GM12892 (cell line): ENCODE measurements at regions not wholly inside any gene's neighbourhood (a gene's known extent, or its start where the extent isn't known, plus 50 kb on each side); places are given as distances from the start of the nearest gene placed in this dataset.

ENCODE experiments used
- DNase-seq: peaks from one replicate; pipeline ENCODE4 v3.0.0; 2011; ENCODE audit not compliant: insufficient read length
- FAIRE-seq: peaks from 2 replicates; lab custom pipeline; 2011; peaks lifted over from hg19 to GRCh38; lab: Jason Lieb, UNC
- POLR2A ChIP-seq: IDR thresholded peaks from 2 replicates; pipeline ENCODE4 v1.6.1; 2011; ENCODE audit warnings: low read depth, low read length, control low read depth
- POLR2AphosphoS5 ChIP-seq: IDR thresholded peaks from 2 replicates; pipeline ENCODE4 v1.6.1; 2011; ENCODE audit warnings: low read depth, low read length, control low read depth
- TAF1 ChIP-seq: IDR thresholded peaks from 2 replicates; pipeline ENCODE4 v1.6.1; 2011; ENCODE audit warnings: low read depth, mild to moderate bottlenecking, control low read depth, low read length, borderline replicate concordance

GRCh38 chr2:40827392-40827791 lies 375.5 kb upstream of the SLC8A1 start:
- DNase-seq (no peak), FAIRE-seq (no peak)
- TF ChIP-seq POLR2A (no peak), POLR2AphosphoS5 (no peak), TAF1 (no peak)

DNA sequence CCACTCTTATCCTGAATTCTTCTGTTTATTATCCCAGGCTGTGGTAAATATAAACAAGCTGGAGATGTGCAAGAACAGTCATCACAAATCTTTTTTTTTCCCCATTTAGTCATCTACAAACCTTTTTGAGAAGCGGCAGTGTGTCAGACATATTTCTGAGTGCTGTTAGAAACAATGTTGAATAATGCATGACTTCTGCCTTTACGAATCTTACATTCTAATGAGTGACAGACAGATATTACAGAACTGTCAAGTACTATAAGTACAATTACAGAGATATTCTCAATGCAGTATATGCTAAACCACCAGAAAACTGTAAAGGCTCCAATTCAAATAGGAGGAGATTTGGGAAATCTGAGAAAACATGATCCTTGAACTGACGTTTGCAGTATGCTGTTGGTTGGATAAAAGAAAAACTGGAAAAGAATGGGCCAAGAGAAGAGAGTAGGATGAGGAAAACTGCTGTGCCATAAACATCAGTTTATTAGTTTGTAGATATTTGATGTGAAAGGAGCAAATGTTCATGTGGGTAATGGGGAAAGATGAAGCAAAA lies 379.5 kb upstream of the SLC8A1 start:
- FAIRE-seq (no peak), DNase-seq (no peak)
- TF ChIP-seq POLR2A (no peak), POLR2AphosphoS5 (no peak), TAF1 (no peak)

GRCh38 chr2:40841856-40842255 lies 390.0 kb upstream of the SLC8A1 start:
- FAIRE-seq (no peak), DNase-seq (no peak)
- TF ChIP-seq TAF1 (no peak), POLR2A (no peak), POLR2AphosphoS5 (no peak)

- FAIRE-seq (no peak), DNase-seq (no peak)
- TF ChIP-seq TAF1: no peak
Observed at GRCh38 chr2:40844353-40845277, 392.7 kb upstream of the SLC8A1 start.

DNA sequence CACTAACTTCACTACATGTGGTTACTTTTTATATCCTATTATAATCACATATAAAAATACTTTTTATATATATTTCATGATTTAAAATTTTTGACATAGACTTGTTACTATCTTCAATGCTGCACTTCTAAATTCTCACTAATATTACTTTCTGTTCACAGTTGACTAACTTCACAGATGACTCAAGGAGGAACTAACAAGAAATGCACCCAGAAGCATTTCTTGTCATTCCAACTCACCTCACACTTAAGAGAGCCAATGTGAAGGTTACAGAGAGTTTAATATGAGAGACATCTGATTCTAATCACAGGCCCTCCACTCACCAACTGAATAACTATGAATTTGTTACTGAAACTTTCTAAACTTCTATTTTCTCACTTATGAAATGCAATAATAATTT lies 399.8 kb upstream of the SLC8A1 start:
- DNase-seq: no peak
- no peak for FAIRE-seq
- TF ChIP-seq POLR2AphosphoS5 (no peak), POLR2A (no peak), TAF1 (no peak)

GRCh38 chr2:40859617-40860016 lies 407.7 kb upstream of the SLC8A1 start:
- DNase-seq (no peak), FAIRE-seq (no peak)
- no peak for TF ChIP-seq TAF1
- no peak for TF ChIP-seq POLR2A
- TF ChIP-seq POLR2AphosphoS5: no peak

DNA sequence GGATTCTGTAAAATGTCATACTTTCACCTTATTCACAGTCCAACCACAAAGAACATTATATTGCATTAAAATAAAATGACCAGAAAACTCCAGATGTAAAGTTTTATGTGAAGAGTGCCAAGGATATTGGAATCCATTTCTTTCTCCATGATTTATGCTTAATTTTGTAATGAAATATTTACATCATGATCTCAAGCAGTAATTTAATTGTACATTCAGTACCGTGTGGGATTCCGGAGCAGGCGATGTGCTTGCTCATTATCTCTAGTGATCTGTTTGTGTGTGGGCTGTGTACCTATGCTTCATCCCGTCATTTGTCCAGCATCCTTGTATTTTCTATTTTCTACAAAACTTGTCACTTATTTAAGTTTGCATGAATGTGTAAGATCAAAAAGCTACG lies 415.9 kb upstream of the SLC8A1 start:
- DNase-seq (no peak), FAIRE-seq (no peak)
- TF ChIP-seq TAF1 (no peak), POLR2A (no peak), POLR2AphosphoS5 (no peak)

DNA sequence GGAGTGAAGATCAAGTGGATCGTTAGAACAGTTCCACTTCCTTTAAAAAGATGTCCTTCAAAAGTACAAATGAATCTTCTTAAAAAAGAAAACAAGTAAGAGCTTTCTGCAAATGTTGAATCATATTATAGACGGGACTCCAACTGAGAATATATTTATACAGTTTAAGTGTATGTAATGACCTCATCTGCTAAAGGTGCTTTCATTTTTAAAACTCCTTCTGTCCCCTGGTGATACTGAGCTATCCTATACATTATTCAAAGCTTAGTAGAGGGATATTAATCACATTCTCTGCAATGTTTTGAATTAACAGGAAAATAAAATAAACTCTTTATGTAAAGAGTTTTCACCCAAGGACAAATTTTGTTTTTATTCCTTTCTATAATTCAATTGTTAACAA lies 420.7 kb upstream of the SLC8A1 start:
- TF ChIP-seq POLR2AphosphoS5: no peak
- TF ChIP-seq POLR2A: no peak
- no peak for TF ChIP-seq TAF1
- no peak for DNase-seq
- no peak for FAIRE-seq

GRCh38 chr2:40874380-40874779 lies 422.5 kb upstream of the SLC8A1 start:
- DNase-seq: no peak
- no peak for TF ChIP-seq POLR2AphosphoS5
- TF ChIP-seq POLR2A: no peak
- no peak for TF ChIP-seq TAF1
- FAIRE-seq: no peak

DNA sequence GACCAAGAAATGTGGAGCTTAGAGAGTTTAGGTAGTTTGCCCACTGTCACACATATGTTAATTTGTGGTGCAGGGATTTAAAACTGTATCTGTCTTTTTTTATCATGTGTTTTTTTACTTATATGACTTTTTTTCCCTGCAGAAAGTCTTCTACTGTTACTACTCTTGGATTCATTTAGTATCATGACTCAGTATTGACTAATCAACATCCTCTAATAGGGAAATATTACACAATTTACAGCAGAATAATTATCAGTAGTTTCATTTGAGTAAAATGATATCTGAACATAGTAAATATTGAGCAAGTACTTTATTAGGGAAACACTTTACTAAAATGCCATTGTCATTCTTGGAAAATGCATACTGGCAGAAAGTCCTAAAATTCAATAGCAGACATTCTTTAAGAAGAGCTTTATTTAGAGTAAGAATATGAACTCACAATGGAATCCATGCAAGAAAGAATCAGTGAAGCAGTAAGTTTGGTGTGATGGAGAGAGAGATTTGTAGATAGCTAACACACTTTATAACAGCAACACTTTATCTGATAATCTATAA lies 425.9 kb upstream of the SLC8A1 start:
- FAIRE-seq (no peak), DNase-seq (no peak)
- no peak for TF ChIP-seq TAF1

DNA sequence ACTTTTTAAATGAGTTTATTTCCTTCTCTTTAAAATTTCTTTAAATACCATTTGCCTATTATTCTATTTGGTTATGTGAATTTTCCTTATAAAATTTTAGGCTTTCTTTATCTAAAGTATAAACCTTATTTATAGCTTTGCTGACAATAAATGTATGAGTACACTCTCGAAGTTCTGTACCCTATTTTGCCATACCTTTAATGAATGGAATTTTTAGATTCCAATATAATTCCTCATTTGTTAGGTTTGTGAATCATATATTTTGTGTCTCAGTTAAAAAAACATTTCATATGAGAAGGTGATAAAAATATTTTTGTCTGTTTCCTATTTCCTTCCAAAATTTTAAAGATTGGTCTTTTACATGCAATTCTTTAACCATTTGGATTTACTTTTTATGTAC lies 427.4 kb upstream of the SLC8A1 start:
- no peak for TF ChIP-seq POLR2A
- FAIRE-seq (no peak), DNase-seq (no peak)

DNA sequence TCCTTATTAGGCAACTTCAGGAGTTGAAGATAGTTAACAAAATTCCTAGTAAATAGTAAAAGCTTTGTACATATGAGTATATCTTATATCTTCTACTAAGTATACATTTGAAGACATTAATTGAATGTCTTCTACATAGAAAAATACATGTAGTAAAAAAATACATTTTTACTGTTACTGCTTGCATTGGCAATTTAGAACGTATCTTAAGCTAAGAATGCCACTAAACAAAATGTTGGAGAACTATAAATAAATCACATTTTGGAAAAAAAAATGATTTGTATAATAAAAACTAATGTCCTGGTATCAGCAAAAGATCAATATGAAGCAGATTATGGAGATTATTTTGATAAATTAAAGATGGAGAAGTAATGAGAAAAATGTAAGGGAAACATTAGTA lies 434.2 kb upstream of the SLC8A1 start:
- FAIRE-seq: no peak
- TF ChIP-seq POLR2AphosphoS5 (no peak), POLR2A (no peak), TAF1 (no peak)
- no peak for DNase-seq
